ENCODE measurements at regions not wholly inside any gene's neighbourhood (a gene's known extent, or its start where the extent isn't known, plus 50 kb on each side); places are given as distances from the start of the nearest gene placed in this dataset.

DNA sequence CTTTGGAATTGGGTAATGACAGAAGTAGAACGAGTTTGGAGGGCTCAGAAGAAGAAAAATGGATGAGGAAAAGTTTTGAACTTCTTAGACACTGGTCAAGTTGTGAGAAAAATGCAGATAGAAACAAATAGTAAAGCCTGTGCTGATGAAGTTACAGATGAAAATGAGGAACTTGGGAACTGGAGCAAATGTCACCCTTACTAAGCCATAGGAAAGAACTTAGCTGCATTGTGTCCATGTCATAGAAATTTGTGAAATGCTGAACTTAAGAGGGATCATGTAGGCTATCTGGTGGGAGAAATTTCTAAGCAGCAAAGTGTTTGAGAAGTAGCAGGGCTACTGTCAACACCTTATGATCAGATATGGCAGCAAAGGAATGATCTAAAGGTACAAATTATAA, 289.2 kb upstream of the PCDH9 start:
- no peak for TF ChIP-seq EZH2phosphoT487 (IDR thresholded peaks at IDR 0.05)
- TF ChIP-seq, protein P1, sequence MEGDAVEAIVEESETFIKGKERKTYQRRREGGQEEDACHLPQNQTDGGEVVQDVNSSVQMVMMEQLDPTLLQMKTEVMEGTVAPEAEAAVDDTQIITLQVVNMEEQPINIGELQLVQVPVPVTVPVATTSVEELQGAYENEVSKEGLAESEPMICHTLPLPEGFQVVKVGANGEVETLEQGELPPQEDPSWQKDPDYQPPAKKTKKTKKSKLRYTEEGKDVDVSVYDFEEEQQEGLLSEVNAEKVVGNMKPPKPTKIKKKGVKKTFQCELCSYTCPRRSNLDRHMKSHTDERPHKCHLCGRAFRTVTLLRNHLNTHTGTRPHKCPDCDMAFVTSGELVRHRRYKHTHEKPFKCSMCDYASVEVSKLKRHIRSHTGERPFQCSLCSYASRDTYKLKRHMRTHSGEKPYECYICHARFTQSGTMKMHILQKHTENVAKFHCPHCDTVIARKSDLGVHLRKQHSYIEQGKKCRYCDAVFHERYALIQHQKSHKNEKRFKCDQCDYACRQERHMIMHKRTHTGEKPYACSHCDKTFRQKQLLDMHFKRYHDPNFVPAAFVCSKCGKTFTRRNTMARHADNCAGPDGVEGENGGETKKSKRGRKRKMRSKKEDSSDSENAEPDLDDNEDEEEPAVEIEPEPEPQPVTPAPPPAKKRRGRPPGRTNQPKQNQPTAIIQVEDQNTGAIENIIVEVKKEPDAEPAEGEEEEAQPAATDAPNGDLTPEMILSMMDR (IDR thresholded peaks at IDR 0.05): no peak
- TF ChIP-seq EZH2 (IDR thresholded peaks at IDR 0.05): no peak
- Histone ChIP-seq H3K79me2 (ENCODE audit: low read depth) (no peaks in the 10 kb centered on the region), H2AFZ (replicated peaks) (no peak overlapping the region), H3K9me3 (ENCODE audit: low read depth) (no peaks in the 10 kb centered on the region), H3K27ac (peak overlapping the region; percentile 61), H3F3A (ENCODE audit: low read depth) (peaks cover 5% of the 10 kb centered on the region), H3K36me3 (no peaks in the 10 kb centered on the region), H4K20me1 (ENCODE audit: low read depth) (no peaks in the 10 kb centered on the region), H3K4me3 (no peak overlapping the region), H3K9ac (no peak overlapping the region), H3K4me2 (peak overlapping the region; percentile 51), H3K4me1 (peaks cover 18% of the 10 kb centered on the region), H3K27me3 (no peaks in the 10 kb centered on the region)
- H3K4me3 Mint-ChIP-seq: no peak overlapping the region
- H3K36me3 Mint-ChIP-seq: peaks cover 3% of the 10 kb centered on the region
- H3K4me1 Mint-ChIP-seq: peaks cover 18% of the 10 kb centered on the region
- no peak for DNase-seq (ENCODE audit: low spot score)
- H3K27ac Mint-ChIP-seq: peak overlapping the region; percentile 67
- peaks cover 4% of the 10 kb centered on the region for H3K27me3 Mint-ChIP-seq (ENCODE audit: insufficient read depth, low read depth)
- H3K9me3 Mint-ChIP-seq: peaks cover 10% of the 10 kb centered on the region

DNA sequence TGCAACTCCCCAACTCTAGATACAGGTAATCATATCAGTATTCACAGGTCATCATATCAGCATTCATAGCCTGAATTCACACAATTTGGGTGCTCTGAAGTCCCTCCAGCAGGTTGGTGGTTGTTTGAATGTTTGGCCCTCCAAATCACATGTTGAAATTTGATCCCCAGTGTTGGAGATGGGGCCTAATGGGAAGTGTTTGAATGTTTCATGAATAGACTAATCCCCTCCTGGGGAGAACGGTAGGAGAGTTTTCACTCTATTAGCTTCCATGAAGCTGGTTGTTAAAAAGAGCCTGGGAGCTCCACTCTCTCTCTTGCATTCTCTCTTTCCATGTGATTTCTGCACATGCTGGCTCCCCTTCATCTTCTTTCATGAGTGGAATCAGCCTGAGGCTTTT, 288.6 kb upstream of the PCDH9 start:
- Histone ChIP-seq H3K9ac (no peak overlapping the region), H4K20me1 (ENCODE audit: low read depth) (no peaks in the 10 kb centered on the region), H3K36me3 (no peaks in the 10 kb centered on the region), H3K4me3 (no peak overlapping the region), H3F3A (ENCODE audit: low read depth) (peaks cover 5% of the 10 kb centered on the region), H3K4me1 (peaks cover 18% of the 10 kb centered on the region), H3K79me2 (ENCODE audit: low read depth) (no peaks in the 10 kb centered on the region), H3K4me2 (peak overlapping the region; percentile 51), H3K27me3 (no peaks in the 10 kb centered on the region), H3K27ac (peak overlapping the region; percentile 61), H3K9me3 (ENCODE audit: low read depth) (no peaks in the 10 kb centered on the region), H2AFZ (replicated peaks) (no peak overlapping the region)
- Mint-ChIP-seq H3K9me3 (peaks cover 10% of the 10 kb centered on the region), H3K36me3 (peaks cover 3% of the 10 kb centered on the region), H3K4me3 (no peak overlapping the region), H3K4me1 (peaks cover 18% of the 10 kb centered on the region), H3K27me3 (ENCODE audit: insufficient read depth, low read depth) (peaks cover 4% of the 10 kb centered on the region), H3K27ac (peak overlapping the region; percentile 67)
- peak; percentile 92 for TF ChIP-seq EZH2phosphoT487 (IDR thresholded peaks at IDR 0.05)
- TF ChIP-seq, protein P1 (IDR thresholded peaks at IDR 0.05): no peak
- no peak for TF ChIP-seq EZH2 (IDR thresholded peaks at IDR 0.05)
- peak; percentile 81 for DNase-seq (ENCODE audit: low spot score)

DNA sequence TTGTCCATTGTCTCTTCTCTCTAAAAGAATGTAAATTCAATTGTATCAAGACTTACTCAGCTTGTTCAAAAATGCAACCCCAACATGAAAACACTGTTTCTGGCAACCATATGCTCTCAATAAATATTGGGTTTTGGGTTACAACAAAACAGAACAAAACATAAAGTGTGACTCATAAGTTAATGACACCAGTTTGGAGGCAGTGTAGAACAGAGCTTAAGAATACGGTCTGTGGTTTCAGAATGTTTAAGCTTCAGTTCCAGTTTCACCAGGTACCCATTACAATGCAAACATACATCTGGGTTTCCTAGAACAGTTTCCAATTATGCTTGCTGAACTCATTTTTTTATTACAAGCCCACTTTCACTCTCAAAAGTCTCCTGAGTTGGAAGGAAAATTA, 285.8 kb upstream of the PCDH9 start:
- no peak for TF ChIP-seq EZH2phosphoT487 (IDR thresholded peaks at IDR 0.05)
- TF ChIP-seq, protein P1 (IDR thresholded peaks at IDR 0.05): no peak
- TF ChIP-seq EZH2 (IDR thresholded peaks at IDR 0.05): no peak
- no peaks in the 10 kb centered on the region for H4K20me1 ChIP-seq (ENCODE audit: low read depth)
- H3K4me3 ChIP-seq: no peak overlapping the region
- Mint-ChIP-seq H3K27me3 (ENCODE audit: insufficient read depth, low read depth) (peaks cover 4% of the 10 kb centered on the region), H3K36me3 (peaks cover 3% of the 10 kb centered on the region), H3K27ac (no peak overlapping the region), H3K9me3 (peaks cover 10% of the 10 kb centered on the region), H3K4me3 (no peak overlapping the region), H3K4me1 (peaks cover 17% of the 10 kb centered on the region)
- no peak overlapping the region for H3K27ac ChIP-seq
- no peaks in the 10 kb centered on the region for H3K9me3 ChIP-seq (ENCODE audit: low read depth)
- H3K4me2 ChIP-seq: no peak overlapping the region
- DNase-seq (ENCODE audit: low spot score): no peak
- no peak overlapping the region for H2AFZ ChIP-seq (replicated peaks)
- no peak overlapping the region for H3K9ac ChIP-seq
- H3K36me3 ChIP-seq: no peaks in the 10 kb centered on the region
- no peaks in the 10 kb centered on the region for H3K27me3 ChIP-seq
- peaks cover 5% of the 10 kb centered on the region for H3F3A ChIP-seq (ENCODE audit: low read depth)
- H3K4me1 ChIP-seq: peaks cover 18% of the 10 kb centered on the region
- H3K79me2 ChIP-seq (ENCODE audit: low read depth): no peaks in the 10 kb centered on the region

Measured in neural progenitor cell (in vitro differentiated cells).